CD4-positive, CD25-positive, alpha-beta regulatory T cell (primary cell): ENCODE measurements at regions not wholly inside any gene's neighbourhood (a gene's known extent, or its start where the extent isn't known, plus 50 kb on each side); places are given as distances from the start of the nearest gene placed in this dataset.
A peak's percentile ranks its signal among the peaks of the same experiment; 100 is the strongest.

Experiments
- ATAC-seq, 2 donors: fragments of 150-1000 bp; cut with Tn5 transposase; one replicate each; pipeline ENCODE4 v1.10.0; 2021; ENCODE audit warnings: low read depth in 2 of 2, moderate number of reproducible peaks in 2 of 2, moderate library complexity in 1 of 2
- DNase-seq, 3 donors: peaks; one replicate each; pipeline versions ENCODE4 v3.0.0 to v3.0.0-alpha.2; 2012 to 2022; ENCODE audit warnings: mixed read lengths in 1 of 3
- H3K27ac ChIP-seq: one replicate; pipeline ENCODE4 v1.7.0; 2013; ENCODE audit warnings: mild to moderate bottlenecking, low read length; ENCODE audit not compliant: insufficient read depth, poor library complexity, severe bottlenecking
- H3K27me3 ChIP-seq: one replicate; pipeline ENCODE4 v1.7.0; 2013; ENCODE audit warnings: low read length; ENCODE audit not compliant: control insufficient read depth, insufficient read depth
- H3K36me3 ChIP-seq: one replicate; pipeline ENCODE4 v1.7.0; 2013; ENCODE audit warnings: mild to moderate bottlenecking, low read length, moderate library complexity; ENCODE audit not compliant: control insufficient read depth, insufficient read depth
- H3K4me1 ChIP-seq: 2 replicates; pipeline ENCODE4 v1.7.0; 2013; ENCODE audit warnings: mild to moderate bottlenecking, low read length; ENCODE audit not compliant: insufficient read depth, control insufficient read depth, poor library complexity, severe bottlenecking
- H3K4me3 ChIP-seq: one replicate; pipeline ENCODE4 v1.7.0; 2013; ENCODE audit warnings: low read depth, mild to moderate bottlenecking, low read length, moderate library complexity
- H3K9me3 ChIP-seq, 2 experiments: 1 replicate in 1 of 2; 2 replicates in 1 of 2; pipeline ENCODE4 v1.7.0; 2013; ENCODE audit warnings: low read length in 2 of 2, mild to moderate bottlenecking in 1 of 2, moderate library complexity in 1 of 2; ENCODE audit not compliant: control insufficient read depth in 2 of 2
- H3K27ac Mint-ChIP-seq, 3 donors: one replicate each; pipeline ENCODE4 v1.8.0; 2020 to 2022; ENCODE audit warnings: mild to moderate bottlenecking in 3 of 3, mixed read lengths in 3 of 3, moderate library complexity in 2 of 3
- H3K27me3 Mint-ChIP-seq: one replicate; pipeline ENCODE4 v1.8.0; 2022; ENCODE audit warnings: mild to moderate bottlenecking, mixed read lengths
- H3K36me3 Mint-ChIP-seq: one replicate; pipeline ENCODE4 v1.8.0; 2020; ENCODE audit warnings: mixed read lengths
- H3K4me1 Mint-ChIP-seq, 4 donors: one replicate each; pipeline ENCODE4 v1.8.0; 2020 to 2022; ENCODE audit warnings: mixed read lengths in 4 of 4, mild to moderate bottlenecking in 1 of 4
- H3K4me3 Mint-ChIP-seq, 4 donors: one replicate each; pipeline ENCODE4 v1.8.0; 2020 to 2022; ENCODE audit warnings: mild to moderate bottlenecking in 4 of 4, mixed read lengths in 4 of 4, moderate library complexity in 3 of 4
- H3K9me3 Mint-ChIP-seq, 7 donors: one replicate each; pipeline ENCODE4 v1.8.0; 2020 to 2022; ENCODE audit warnings: mixed read lengths in 7 of 7, mild to moderate bottlenecking in 3 of 7, moderate library complexity in 2 of 7

DNA sequence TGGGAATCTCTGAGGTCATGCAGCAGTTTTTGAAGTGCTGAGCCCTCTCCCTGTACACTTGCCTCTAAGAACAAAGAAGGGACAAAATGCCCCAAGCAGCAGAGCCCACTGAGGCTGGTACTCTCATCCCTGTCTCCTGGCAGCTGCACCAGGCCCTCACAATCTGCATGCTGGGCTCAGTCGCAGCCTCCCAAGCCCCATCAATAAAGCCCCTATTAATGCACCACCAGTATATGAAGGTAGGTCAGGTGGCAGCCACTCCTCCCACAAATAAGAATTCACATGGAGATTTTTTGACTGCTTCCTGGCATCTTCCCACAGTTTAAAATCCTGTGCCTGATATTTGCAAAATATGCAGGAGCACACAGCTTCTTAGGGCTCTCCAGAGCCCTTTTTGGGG, 181.2 kb upstream of the PALMD start:
- Mint-ChIP-seq H3K27ac (no peak overlapping the region), H3K27me3 (no peaks in the 10 kb centered on the region), H3K9me3 (no peaks in the 10 kb centered on the region), H3K4me1 (no peaks in the 10 kb centered on the region), H3K4me3 (no peak overlapping the region), H3K36me3 (no peaks in the 10 kb centered on the region)
- Histone ChIP-seq H3K27ac (no peak overlapping the region), H3K4me1 (no peaks in the 10 kb centered on the region), H3K36me3 (no peaks in the 10 kb centered on the region), H3K9me3 (no peaks in the 10 kb centered on the region), H3K27me3 (no peaks in the 10 kb centered on the region), H3K4me3 (no peak overlapping the region)
- DNase-seq: no peak
- ATAC-seq: no peak

- no peaks in the 10 kb centered on the region for H3K27me3 Mint-ChIP-seq
- Histone ChIP-seq H3K27ac (no peak overlapping the region), H3K9me3 (no peaks in the 10 kb centered on the region), H3K4me1 (no peaks in the 10 kb centered on the region), H3K27me3 (no peaks in the 10 kb centered on the region), H3K36me3 (no peaks in the 10 kb centered on the region), H3K4me3 (no peak overlapping the region)
- ATAC-seq (no peak), DNase-seq (no peak)
- no peak overlapping the region for H3K27ac Mint-ChIP-seq
- no peaks in the 10 kb centered on the region for H3K9me3 Mint-ChIP-seq
- no peaks in the 10 kb centered on the region for H3K36me3 Mint-ChIP-seq
- no peak overlapping the region for H3K4me3 Mint-ChIP-seq
- no peaks in the 10 kb centered on the region for H3K4me1 Mint-ChIP-seq
Measured at GRCh38 chr1:99465176-99465900, 180.6 kb upstream of the PALMD start.

- Histone ChIP-seq H3K27me3 (no peaks in the 10 kb centered on the region), H3K4me1 (no peaks in the 10 kb centered on the region), H3K36me3 (no peaks in the 10 kb centered on the region), H3K9me3 (no peaks in the 10 kb centered on the region), H3K4me3 (no peak overlapping the region), H3K27ac (no peak overlapping the region)
- Mint-ChIP-seq H3K4me1 (no peaks in the 10 kb centered on the region), H3K27me3 (no peaks in the 10 kb centered on the region), H3K4me3 (no peak overlapping the region), H3K27ac (no peak overlapping the region), H3K9me3 (no peaks in the 10 kb centered on the region), H3K36me3 (no peaks in the 10 kb centered on the region)
- DNase-seq (no peak), ATAC-seq (no peak)
Measured at GRCh38 chr1:99467645-99468044, 178.3 kb upstream of the PALMD start.

DNA sequence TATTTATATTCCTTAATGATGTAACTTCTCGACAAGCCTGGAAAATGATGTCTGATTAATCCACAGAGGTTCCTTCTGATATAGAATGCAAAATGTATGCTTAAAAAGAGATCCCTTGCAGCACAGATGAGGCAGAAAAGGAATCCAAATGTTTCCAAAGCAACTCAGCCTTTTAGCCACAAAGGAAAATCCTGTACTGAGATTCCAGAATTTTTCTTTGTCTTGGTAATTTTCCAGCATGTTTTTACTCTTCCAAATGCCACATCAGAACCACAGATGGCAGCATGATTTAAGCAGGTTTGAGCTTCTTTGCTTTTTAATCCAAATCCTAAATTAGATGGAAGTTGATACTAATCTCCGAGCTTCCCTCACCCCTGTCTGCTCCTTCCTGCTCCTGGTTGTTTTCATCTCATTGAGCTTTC, 176.4 kb upstream of the PALMD start:
- no peak for DNase-seq
- H3K9me3 Mint-ChIP-seq: no peaks in the 10 kb centered on the region

GRCh38 chr1:99472893-99473292, 173.0 kb upstream of the PALMD start:
- peaks cover 6% of the 10 kb centered on the region for H3K27me3 Mint-ChIP-seq
- H3K36me3 ChIP-seq: no peaks in the 10 kb centered on the region
- H3K4me1 ChIP-seq: no peaks in the 10 kb centered on the region
- DNase-seq: no peak
- no peak for ATAC-seq
- no peaks in the 10 kb centered on the region for H3K27me3 ChIP-seq
- no peak overlapping the region for H3K4me3 Mint-ChIP-seq
- peaks cover 0 to 2% (median 0%) of the 10 kb centered on the region in 7 donors for H3K9me3 Mint-ChIP-seq
- H3K4me1 Mint-ChIP-seq: no peaks in the 10 kb centered on the region
- H3K4me3 ChIP-seq: no peak overlapping the region
- no peak overlapping the region for H3K27ac ChIP-seq
- no peaks in the 10 kb centered on the region for H3K9me3 ChIP-seq
- no peaks in the 10 kb centered on the region for H3K36me3 Mint-ChIP-seq
- no peak overlapping the region for H3K27ac Mint-ChIP-seq

More for the DNA sequence above, 176.4 kb upstream of the PALMD start:
- Mint-ChIP-seq H3K27me3 (peaks cover 6% of the 10 kb centered on the region), H3K36me3 (no peaks in the 10 kb centered on the region), H3K4me1 (no peaks in the 10 kb centered on the region), H3K4me3 (no peak overlapping the region), H3K27ac (no peak overlapping the region)
- no peaks in the 10 kb centered on the region for H3K4me1 ChIP-seq
- H3K27me3 ChIP-seq: no peaks in the 10 kb centered on the region
- H3K36me3 ChIP-seq: no peaks in the 10 kb centered on the region
- ATAC-seq: no peak
- H3K9me3 ChIP-seq: no peaks in the 10 kb centered on the region
- no peak overlapping the region for H3K27ac ChIP-seq
- no peak overlapping the region for H3K4me3 ChIP-seq

GRCh38 chr1:99474350-99474893, 171.5 kb upstream of the PALMD start:
- Histone ChIP-seq H3K27me3 (no peaks in the 10 kb centered on the region), H3K36me3 (no peaks in the 10 kb centered on the region), H3K9me3 (no peaks in the 10 kb centered on the region), H3K4me1 (no peaks in the 10 kb centered on the region), H3K4me3 (no peak overlapping the region), H3K27ac (no peak overlapping the region)
- Mint-ChIP-seq H3K36me3 (no peaks in the 10 kb centered on the region), H3K4me3 (no peak overlapping the region), H3K4me1 (no peaks in the 10 kb centered on the region), H3K9me3 (peaks cover 0 to 2% (median 0%) of the 10 kb centered on the region in 7 donors), H3K27ac (no peak overlapping the region), H3K27me3 (peaks cover 6% of the 10 kb centered on the region)
- no peak for ATAC-seq
- no peak for DNase-seq

DNA sequence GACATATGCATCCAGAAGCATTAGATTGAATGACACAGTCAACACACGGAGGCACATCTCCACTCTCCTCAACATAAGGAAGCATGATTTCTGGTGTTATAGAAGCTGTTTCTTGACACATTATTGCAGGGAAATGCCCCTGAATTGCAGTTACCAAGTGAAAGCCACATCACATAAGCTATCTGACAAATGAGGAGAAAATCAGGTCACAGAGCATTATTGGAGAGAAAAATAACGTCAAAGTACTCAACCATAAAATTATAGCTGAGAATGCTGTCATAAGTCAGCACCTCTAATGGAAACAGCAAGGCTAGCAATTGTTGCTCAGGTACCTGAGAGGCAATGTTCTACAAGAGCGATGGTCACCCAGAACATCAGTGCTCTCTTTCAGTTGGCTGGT, 169.9 kb upstream of the PALMD start:
- H3K4me1 Mint-ChIP-seq: no peaks in the 10 kb centered on the region
- H3K4me1 ChIP-seq: no peaks in the 10 kb centered on the region
- no peak overlapping the region for H3K4me3 ChIP-seq
- H3K27me3 ChIP-seq: no peaks in the 10 kb centered on the region
- H3K27ac ChIP-seq: no peak overlapping the region
- H3K36me3 Mint-ChIP-seq: no peaks in the 10 kb centered on the region
- H3K36me3 ChIP-seq: no peaks in the 10 kb centered on the region
- H3K4me3 Mint-ChIP-seq: no peak overlapping the region
- no peaks in the 10 kb centered on the region for H3K9me3 ChIP-seq
- ATAC-seq (no peak), DNase-seq (no peak)
- H3K9me3 Mint-ChIP-seq: peaks cover 0 to 2% (median 0%) of the 10 kb centered on the region in 7 donors
- peaks cover 6% of the 10 kb centered on the region for H3K27me3 Mint-ChIP-seq
- H3K27ac Mint-ChIP-seq: no peak overlapping the region

DNA sequence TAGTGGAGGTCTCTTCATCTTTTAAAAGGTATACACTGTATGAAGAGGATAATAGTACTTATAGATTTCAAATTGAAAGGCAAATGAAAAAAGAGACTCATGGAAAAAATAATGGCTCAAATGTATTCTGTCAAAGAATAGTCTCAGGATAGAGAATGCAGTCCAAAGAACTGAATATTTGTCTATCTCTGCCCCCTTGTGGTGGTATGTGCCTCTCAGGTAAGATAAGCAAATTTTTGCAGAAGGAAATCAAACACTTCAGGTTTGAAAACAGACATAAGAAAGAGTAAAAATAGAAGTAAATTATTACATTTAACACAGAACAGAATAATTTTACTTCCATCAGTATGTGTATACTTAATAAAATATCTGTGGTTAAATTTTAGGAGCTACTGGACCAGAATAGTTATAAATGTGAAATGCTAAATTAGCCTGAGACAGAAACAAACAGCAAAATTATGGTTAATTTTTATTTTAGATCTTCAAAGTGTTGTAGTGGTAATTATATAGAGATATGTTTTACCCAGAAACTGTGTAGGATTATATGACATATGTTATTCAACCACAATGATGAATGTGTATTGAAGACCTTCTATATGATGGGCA, 164.4 kb upstream of the PALMD start:
- DNase-seq (peak in 2 of 3 donors; percentile 49 to 50), ATAC-seq (peak in 1 of 2 donors; percentile 53)
- H3K4me1 Mint-ChIP-seq: no peaks in the 10 kb centered on the region
- peaks cover 0 to 2% (median 0%) of the 10 kb centered on the region in 7 donors for H3K9me3 Mint-ChIP-seq
- H3K27ac Mint-ChIP-seq: no peak overlapping the region
- Histone ChIP-seq H3K4me3 (no peak overlapping the region), H3K4me1 (no peaks in the 10 kb centered on the region), H3K9me3 (no peaks in the 10 kb centered on the region), H3K27ac (no peak overlapping the region), H3K36me3 (no peaks in the 10 kb centered on the region), H3K27me3 (no peaks in the 10 kb centered on the region)
- H3K27me3 Mint-ChIP-seq: peaks cover 4% of the 10 kb centered on the region
- H3K36me3 Mint-ChIP-seq: no peaks in the 10 kb centered on the region
- H3K4me3 Mint-ChIP-seq: no peak overlapping the region
